OCI-LY7 (cell line): ENCODE measurements at regions not wholly inside any gene's neighbourhood (a gene's known extent, or its start where the extent isn't known, plus 50 kb on each side); places are given as distances from the start of the nearest gene placed in this dataset.

Experiments used
- BruUV-seq: library from RNA; stranded (reverse); fragments of 400-500 nt; replicated peaks from 2 replicates; lab custom pipeline; 2021; lab: Mats Ljungman, UMichigan
- CTCF ChIA-PET: fragments of 300-600 bp; sonication (Branson Sonifier 250); formaldehyde crosslinking; loops from one replicate; lab custom pipeline; 2022; ENCODE audit warnings: antibody characterized with exemption; ENCODE audit not compliant: unreplicated experiment; lab: Charles Lee
- POLR2A ChIA-PET: fragments of 300-600 bp; sonication (Branson Sonifier 250); formaldehyde crosslinking; loops from one replicate; lab custom pipeline; 2022; ENCODE audit warnings: antibody characterized with exemption; lab: Charles Lee
- DNase-seq: peaks from one replicate; pipeline ENCODE4 v3.0.0-alpha.2; 2015; ENCODE audit warnings: low spot score
- H2AFZ ChIP-seq: fragments of 200-600 bp; sonication (generic), shearing (Covaris generic); 2 replicates; pipeline ENCODE4 v1.6.1; 2014; ENCODE audit warnings: mild to moderate bottlenecking, antibody characterized with exemption, low read length, moderate library complexity
- H3K27ac ChIP-seq: fragments of 200-600 bp; sonication (generic); 2 replicates; pipeline ENCODE4 v1.5.1; 2014; ENCODE audit warnings: mixed run types, low read depth, mild to moderate bottlenecking, moderate library complexity, low read length, inconsistent platforms; ENCODE audit not compliant: poor library complexity, severe bottlenecking
- H3K36me3 ChIP-seq: fragments of 200-600 bp; sonication (generic); 2 replicates; pipeline ENCODE4 v1.6.1; 2014; ENCODE audit warnings: mild to moderate bottlenecking, antibody characterized with exemption, low read length, moderate library complexity, mixed read lengths; ENCODE audit not compliant: insufficient read depth
- H3K4me1 ChIP-seq: fragments of 200-600 bp; sonication (generic); 2 replicates; pipeline ENCODE4 v1.5.1; 2014; ENCODE audit warnings: mild to moderate bottlenecking, low read length; ENCODE audit not compliant: insufficient read depth, poor library complexity, severe bottlenecking
- H3K4me2 ChIP-seq: fragments of 200-600 bp; sonication (generic); 2 replicates; pipeline ENCODE4 v1.6.1; 2014; ENCODE audit warnings: mild to moderate bottlenecking, low read length
- H3K4me3 ChIP-seq: fragments of 200-600 bp; sonication (generic); 2 replicates; pipeline ENCODE4 v1.5.1; 2014; ENCODE audit warnings: mild to moderate bottlenecking, low read depth, low read length; ENCODE audit not compliant: poor library complexity, severe bottlenecking
- H3K79me2 ChIP-seq: fragments of 200-600 bp; sonication (generic); 2 replicates; pipeline ENCODE4 v1.6.1; 2016; ENCODE audit warnings: low read depth, mild to moderate bottlenecking, low read length, moderate library complexity, mixed read lengths; ENCODE audit not compliant: insufficient read depth
- H3K9me2 ChIP-seq: fragments of 200-600 bp; sonication (generic); 2 replicates; pipeline ENCODE4 v1.6.1; 2016; ENCODE audit warnings: mild to moderate bottlenecking, low read length, mixed read lengths; ENCODE audit not compliant: insufficient read depth
- H3K9me3 ChIP-seq: fragments of 200-600 bp; sonication (generic); 2 replicates; pipeline ENCODE4 v1.6.1; 2014; ENCODE audit warnings: mild to moderate bottlenecking, mixed run types, low read length, mixed read lengths
- H4K20me1 ChIP-seq: fragments of 200-600 bp; sonication (generic); 2 replicates; pipeline ENCODE4 v1.6.1; 2014; ENCODE audit warnings: mild to moderate bottlenecking, antibody characterized with exemption, low read length, moderate library complexity, mixed read lengths; ENCODE audit not compliant: insufficient read depth
- CTCF ChIP-seq: fragments of 200-600 bp; sonication (generic); conservative IDR thresholded peaks from 2 replicates; pipeline ENCODE4 v1.5.1; 2014; ENCODE audit warnings: mild to moderate bottlenecking, antibody characterized with exemption, low read length, moderate library complexity, mixed read lengths
- EZH2phosphoT487 ChIP-seq: fragments of 200-600 bp; sonication (generic); IDR thresholded peaks from 2 replicates; pipeline ENCODE4 v1.6.1; 2018; ENCODE audit warnings: low read depth, borderline replicate concordance, mild to moderate bottlenecking, mixed run types, antibody characterized with exemption, low read length, moderate library complexity, mixed read lengths
- intact Hi-C: fragments of 100-400 bp; cut with micrococcal nuclease; formaldehyde crosslinking; loops from one replicate; pipeline ENCODE4 v1.10.0; 2022; ENCODE audit not compliant: unreplicated experiment

DNA sequence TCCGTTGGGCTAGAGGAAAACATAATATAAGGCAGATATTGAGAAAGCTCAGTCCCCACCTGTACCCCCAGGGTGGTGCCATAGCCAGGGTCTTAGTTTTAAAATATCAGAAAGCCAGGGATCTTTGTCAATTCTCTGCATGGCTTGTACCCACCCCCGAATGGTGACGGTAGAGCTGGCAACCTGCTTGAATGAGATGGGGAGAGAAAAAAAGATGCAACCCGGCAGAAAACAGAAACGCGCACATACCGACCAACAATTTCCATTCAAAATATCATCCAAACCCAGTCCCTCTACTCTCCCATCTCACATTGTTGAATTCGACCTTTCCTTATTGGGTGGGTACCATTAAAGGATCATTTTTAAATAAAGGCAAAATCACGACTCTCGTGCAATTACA lies 543.9 kb downstream of the MIAT start:
- Histone ChIP-seq H3K4me1 (no peaks in the 10 kb centered on the region), H3K36me3 (no peaks in the 10 kb centered on the region), H3K79me2 (no peaks in the 10 kb centered on the region), H3K4me2 (no peak overlapping the region), H3K9me2 (no peaks in the 10 kb centered on the region), H4K20me1 (no peaks in the 10 kb centered on the region), H2AFZ (no peak overlapping the region), H3K9me3 (peaks cover 12% of the 10 kb centered on the region; the same call in 1 of the 2 replicates), H3K4me3 (no peak overlapping the region), H3K27ac (no peak overlapping the region)
- CTCF ChIA-PET = no interaction called here
- BruUV-seq = no TSS peak
- TF ChIP-seq EZH2phosphoT487 (no peak), CTCF (no peak)
- intact Hi-C loops = no loop called here
- DNase-seq = no peak
- POLR2A ChIA-PET = no interaction called here

DNA sequence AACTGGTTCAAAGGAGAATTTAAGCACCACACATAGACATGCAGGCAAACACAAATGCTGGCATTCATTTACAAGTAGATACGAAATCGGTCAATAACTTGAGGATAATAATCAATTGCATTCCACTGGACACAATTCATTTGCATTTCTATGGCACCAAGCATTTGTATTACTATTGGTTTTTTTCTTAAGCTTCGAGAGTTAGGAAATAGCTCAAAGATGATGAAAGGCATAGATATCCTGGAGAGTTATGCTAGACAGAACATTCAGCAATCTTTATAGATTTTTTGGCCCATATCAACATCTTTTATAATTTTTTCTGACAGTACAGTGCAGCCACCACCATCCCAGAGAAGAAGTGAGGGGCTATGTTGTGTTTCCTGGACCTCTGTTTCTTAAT lies 544.4 kb downstream of the MIAT start:
- CTCF ChIA-PET = no interaction called here
- Histone ChIP-seq H3K36me3 (no peaks in the 10 kb centered on the region), H3K79me2 (no peaks in the 10 kb centered on the region), H3K4me2 (no peak overlapping the region), H3K4me1 (no peaks in the 10 kb centered on the region), H4K20me1 (no peaks in the 10 kb centered on the region), H3K4me3 (no peak overlapping the region), H3K27ac (no peak overlapping the region), H2AFZ (no peak overlapping the region), H3K9me3 (peaks cover 12% of the 10 kb centered on the region; the same call in 1 of the 2 replicates), H3K9me2 (no peaks in the 10 kb centered on the region)
- BruUV-seq = no TSS peak
- POLR2A ChIA-PET = no interaction called here
- no peak for DNase-seq
- intact Hi-C loops = no loop called here
- TF ChIP-seq CTCF (no peak), EZH2phosphoT487 (no peak)

- H3K9me2 ChIP-seq = no peaks in the 10 kb centered on the region
- no TSS peak for BruUV-seq
- intact Hi-C loops = no loop called here
- no peak overlapping the region for H3K4me2 ChIP-seq
- no peak for DNase-seq
- no peak overlapping the region for H3K4me3 ChIP-seq
- no peaks in the 10 kb centered on the region for H4K20me1 ChIP-seq
- no peak overlapping the region for H3K27ac ChIP-seq
- no peaks in the 10 kb centered on the region for H3K4me1 ChIP-seq
- no peak for TF ChIP-seq EZH2phosphoT487
- no peak for TF ChIP-seq CTCF
- 0 out of 2 replicates have a peak, but pooled peaks cover under 1% of the 10 kb centered on the region for H3K9me3 ChIP-seq
- ChIA-PET CTCF (no interaction called here), POLR2A (no interaction called here)
- no peak overlapping the region for H2AFZ ChIP-seq
- H3K79me2 ChIP-seq = no peaks in the 10 kb centered on the region
- no peaks in the 10 kb centered on the region for H3K36me3 ChIP-seq
These were observed 545.9 kb downstream of the MIAT start for GRCh38 chr22:27203276-27203660.
